Transverse colon (tissue), 4 donors: ENCODE measurements at regions not wholly inside any gene's neighbourhood (a gene's known extent, or its start where the extent isn't known, plus 50 kb on each side); places are given as distances from the start of the nearest gene placed in this dataset.

Experiments
- DNase-seq: peaks from one replicate; pipeline ENCODE4 v3.0.0-alpha.2; 2019
- H3K27ac ChIP-seq, 4 donors: fragments of 200-600 bp; sonication (generic); 2 replicates each; pipeline ENCODE4 v1.5.1; 2016 to 2018; ENCODE audit warnings: inconsistent platforms in 4 of 4
- H3K27me3 ChIP-seq: fragments of 200-600 bp; sonication (generic); 2 replicates; pipeline ENCODE4 v1.5.1; 2017; ENCODE audit warnings: inconsistent platforms
- H3K36me3 ChIP-seq, 4 donors: fragments of 200-600 bp; sonication (generic); 2 replicates each; pipeline ENCODE4 v1.5.1; 2017 to 2019; ENCODE audit warnings: inconsistent platforms in 4 of 4
- H3K4me1 ChIP-seq, 4 donors: fragments of 200-600 bp; sonication (generic); 2 replicates each; pipeline ENCODE4 v1.5.1; 2017 to 2020; ENCODE audit warnings: inconsistent platforms in 4 of 4
- H3K4me3 ChIP-seq, 4 donors: fragments of 200-600 bp; sonication (generic); 1 replicate in 1 of 4; 2 replicates in 3 of 4; pipeline versions ENCODE4 v1.5.1 to v1.6.1; 2017 to 2019; ENCODE audit warnings: inconsistent platforms in 4 of 4
- H3K9me3 ChIP-seq, 2 donors: fragments of 200-600 bp; sonication (generic); 2 replicates each; pipeline ENCODE4 v1.5.1; 2017 to 2019; ENCODE audit warnings: inconsistent platforms in 2 of 2
- CTCF ChIP-seq, 5 experiments: fragments of 200-600 bp in 3 of 5; fragments of 450-650 bp in 2 of 5; sonication (generic) in 3 of 5; IDR thresholded peaks; 1 replicate in 2 of 5; 2 replicates in 3 of 5; pipeline ENCODE4 v1.5.1; 2016 to 2017; ENCODE audit warnings: antibody characterized with exemption in 5 of 5, inconsistent platforms in 3 of 5, mild to moderate bottlenecking in 2 of 5, moderate library complexity in 1 of 5
- EP300 ChIP-seq: sonication (generic); formaldehyde crosslinking; IDR thresholded peaks from one replicate; pipeline ENCODE4 v1.6.1; 2017; ENCODE audit warnings: antibody characterized with exemption, low read depth
- POLR2A ChIP-seq: fragments of 450-650 bp; IDR thresholded peaks from one replicate; pipeline ENCODE4 v1.6.1; 2016; ENCODE audit warnings: antibody characterized with exemption, mild to moderate bottlenecking, moderate library complexity
- POLR2AphosphoS5 ChIP-seq, 3 donors: sonication (generic); formaldehyde crosslinking; IDR thresholded peaks; one replicate each; pipeline ENCODE4 v1.6.1; 2016; ENCODE audit warnings: antibody characterized with exemption in 3 of 3
- WGBS, 2 donors: methylation state at CpG; one replicate each; pipeline ENCODE4 v1.1.5; 2018; ENCODE audit warnings: low coverage in 1 of 2; 5-methylcytosine and 5-hydroxymethylcytosine counted together
- in situ Hi-C, 4 donors: fragments of 200-750 bp; cut with MboI; loops; one replicate each; pipeline versions ENCODE4 v1.15.0 to v1.15.1; 2017; ENCODE audit warnings: low sequenced_read_pairs in 3 of 4, low pct_ligation_motif_present in 1 of 4, low pct_unique_long_range_greater_than_20kb in 1 of 4
- intact Hi-C: fragments of 100-400 bp; cut with DNase I; formaldehyde crosslinking; loops from one replicate; pipeline ENCODE4 v1.15.1; 2023; ENCODE audit warnings: low total_unique reads

GRCh38 chr11:80810695-80811094, 1369.9 kb upstream of the TENM4 start:
- no peak for TF ChIP-seq POLR2A
- TF ChIP-seq EP300 = no peak
- no peak for TF ChIP-seq POLR2AphosphoS5 (IDR thresholded peaks at IDR 0.05)
- TF ChIP-seq CTCF (IDR thresholded peaks at IDR 0.05) = no peak
- H3K9me3 ChIP-seq = no peaks in the 10 kb centered on the region
- H3K27ac ChIP-seq = no peak overlapping the region
- intact Hi-C loops (no loop called here), in situ Hi-C loops (no loop called here)
- 67 to 71% methylated on average over 4 of the region's 4 CpGs for WGBS, 2 donors
- H3K4me3 ChIP-seq = no peak overlapping the region
- DNase-seq = no peak
- no peaks in the 10 kb centered on the region for H3K4me1 ChIP-seq
- no peaks in the 10 kb centered on the region for H3K27me3 ChIP-seq
- no peaks in the 10 kb centered on the region for H3K36me3 ChIP-seq

- intact Hi-C loops (no loop called here), in situ Hi-C loops (no loop called here)
- no peak overlapping the region for H3K4me3 ChIP-seq
Observed at GRCh38 chr11:80798174-80798573, 1357.3 kb upstream of the TENM4 start.

GRCh38 chr11:80783561-80783960, 1342.7 kb upstream of the TENM4 start:
- intact Hi-C loops = no loop called here
- no peaks in the 10 kb centered on the region for H3K27me3 ChIP-seq
- DNase-seq = no peak
- no peaks in the 10 kb centered on the region for H3K36me3 ChIP-seq
- no peaks in the 10 kb centered on the region for H3K9me3 ChIP-seq
- in situ Hi-C loops = no loop called here
- H3K27ac ChIP-seq = no peak overlapping the region
- TF ChIP-seq POLR2AphosphoS5 (IDR thresholded peaks at IDR 0.05) = no peak
- TF ChIP-seq CTCF (IDR thresholded peaks at IDR 0.05) = no peak
- TF ChIP-seq POLR2A = no peak
- TF ChIP-seq EP300 = no peak
- H3K4me1 ChIP-seq = peaks cover 0 to 5% (median 0%) of the 10 kb centered on the region in 4 donors
- WGBS, 2 donors = 78 to 86% methylated on average over 2 of the region's 2 CpGs
- no peak overlapping the region for H3K4me3 ChIP-seq

More at GRCh38 chr11:80798174-80798573, 1357.3 kb upstream of the TENM4 start:
- no peaks in the 10 kb centered on the region for H3K4me1 ChIP-seq
- H3K27me3 ChIP-seq = no peaks in the 10 kb centered on the region
- H3K9me3 ChIP-seq = peaks cover 0 to 5% of the 10 kb centered on the region in 2 donors
- TF ChIP-seq CTCF (IDR thresholded peaks at IDR 0.05) (no peak), EP300 (no peak), POLR2AphosphoS5 (IDR thresholded peaks at IDR 0.05) (no peak), POLR2A (no peak)
- H3K27ac ChIP-seq = no peak overlapping the region
- WGBS, 2 donors = 70 to 100% methylated on average over 1 to 8 of the region's 8 CpGs
- DNase-seq = no peak
- no peaks in the 10 kb centered on the region for H3K36me3 ChIP-seq

- in situ Hi-C loops = no loop called here
- intact Hi-C loops = no loop called here
- 67 to 75% methylated on average over 3 to 4 of the region's 4 CpGs for WGBS, 2 donors
Observed at GRCh38 chr11:80782135-80782885, 1341.5 kb upstream of the TENM4 start.

More at GRCh38 chr11:80782135-80782885, 1341.5 kb upstream of the TENM4 start:
- Histone ChIP-seq H3K9me3 (no peaks in the 10 kb centered on the region), H3K27me3 (no peaks in the 10 kb centered on the region), H3K36me3 (no peaks in the 10 kb centered on the region), H3K4me3 (no peak overlapping the region), H3K27ac (no peak overlapping the region), H3K4me1 (peaks cover 0 to 5% (median 0%) of the 10 kb centered on the region in 4 donors)
- TF ChIP-seq POLR2A = no peak
- DNase-seq = no peak
